ENCODE measurements at regions not wholly inside any gene's neighbourhood (a gene's known extent, or its start where the extent isn't known, plus 50 kb on each side); places are given as distances from the start of the nearest gene placed in this dataset.
A peak's percentile ranks its signal among the peaks of the same experiment; 100 is the strongest.

DNA sequence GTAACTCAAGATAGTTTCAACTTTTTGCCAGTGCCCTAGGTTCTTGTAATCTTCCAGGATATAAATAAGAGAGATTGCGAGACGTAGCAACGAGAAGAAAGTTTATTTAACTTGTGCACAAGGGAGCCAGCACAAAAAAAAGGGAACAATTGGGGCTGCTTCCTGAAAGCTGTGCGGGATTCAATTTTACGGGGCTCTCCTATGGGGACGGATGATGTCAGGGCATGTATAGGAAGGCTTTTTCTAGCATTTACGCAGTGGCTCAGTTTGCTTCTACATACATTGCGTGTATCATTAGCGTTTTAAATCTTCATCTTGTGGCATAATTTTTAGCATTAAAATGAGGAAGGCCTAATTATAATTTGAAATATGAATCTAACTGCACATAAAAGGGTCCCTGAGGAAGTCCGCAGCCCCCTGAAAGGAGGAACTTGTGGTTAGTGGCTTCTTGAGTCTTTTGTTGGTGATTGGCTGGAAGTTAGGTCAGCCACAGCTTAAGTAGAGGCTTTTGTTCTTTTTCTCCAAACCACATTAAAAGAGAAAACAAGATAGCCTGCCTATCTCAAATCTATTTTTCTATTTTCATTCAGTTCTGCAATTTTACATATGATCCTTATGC lies 668.2 kb upstream of the NDST4 start:
- Histone ChIP-seq H3K18ac (ENCODE audit: low read length) (no peak overlapping the region), H2BK15ac (ENCODE audit: low read length) (no peak overlapping the region), H3K9me3 (replicated peaks in 1 of 2; ENCODE audit: control insufficient read depth in 2 of 2, insufficient read depth in 1 of 2, low read depth in 1 of 2, low read length in 2 of 2) (no peaks in the 10 kb centered on the region), H3K4me3 (ENCODE audit: low read length in 2 of 2) (no peak overlapping the region), H2AK5ac (ENCODE audit: low read depth, low read length) (no peak overlapping the region), H2AFZ (ENCODE audit: low read length) (peak overlapping the region; percentile 55), H3K27me3 (ENCODE audit: control insufficient read depth in 3 of 3, insufficient read depth in 3 of 3, low read depth in 1 of 3, low read length in 3 of 3) (no peaks in the 10 kb centered on the region), H3K4ac (ENCODE audit: low read length) (no peak overlapping the region), H3K14ac (ENCODE audit: low read length) (no peak overlapping the region), H3K4me1 (ENCODE audit: control insufficient read depth in 2 of 2, insufficient read depth in 1 of 2, low read depth in 1 of 2, low read length in 2 of 2) (no peaks in the 10 kb centered on the region), H3K79me1 (ENCODE audit: low read depth, low read length) (no peaks in the 10 kb centered on the region), H2BK5ac (ENCODE audit: low read length) (no peak overlapping the region), H2BK120ac (ENCODE audit: low read depth, low read length) (no peak overlapping the region), H2BK12ac (ENCODE audit: low read length) (no peak overlapping the region), H3K27ac (replicated peaks; ENCODE audit: low read length) (no peak overlapping the region), H3K23ac (ENCODE audit: low read depth, low read length, poor library complexity) (no peak overlapping the region), H3K9ac (ENCODE audit: low read depth, low read length, poor library complexity) (no peak overlapping the region), H3K36me3 (replicated peaks in 1 of 2; ENCODE audit: control insufficient read depth in 2 of 2, insufficient read depth in 2 of 2, low read length in 2 of 2) (no peaks in the 10 kb centered on the region), H3K4me2 (ENCODE audit: insufficient read depth, low read length, poor library complexity, severe bottlenecking) (no peak overlapping the region), H4K8ac (ENCODE audit: low read depth, low read length) (no peak overlapping the region), H4K91ac (ENCODE audit: low read depth, low read length, poor library complexity) (no peak overlapping the region)
- WGBS, 2 donors (ENCODE audit: extremely low coverage in 2 of 2, insufficient read length in 2 of 2, insufficient replicate concordance in 1 of 2), result no CpG with 5 or more reads among the region's 10 CpGs
- DNase-seq (ENCODE audit: low spot score), result no peak

DNA sequence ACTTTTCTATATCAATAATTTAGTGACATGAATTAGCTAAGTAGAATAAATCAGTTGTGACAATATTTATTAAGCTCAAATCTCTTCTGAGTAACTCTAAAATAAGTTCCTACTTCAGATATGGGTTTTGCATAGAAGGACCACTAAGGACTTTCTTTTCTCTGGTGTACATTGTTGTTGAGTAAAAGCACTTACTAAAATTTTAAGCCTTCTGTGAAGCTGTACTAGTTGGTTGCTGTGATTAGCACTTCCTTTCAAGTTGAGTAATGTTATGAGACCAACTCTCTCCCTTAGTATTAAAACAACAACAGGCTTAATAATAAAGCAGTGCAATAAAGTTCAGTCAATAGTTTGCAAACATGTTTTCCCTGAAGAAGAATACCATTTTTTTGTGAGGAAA lies 667.4 kb upstream of the NDST4 start:
- no peaks in the 10 kb centered on the region for H3K79me1 ChIP-seq (ENCODE audit: low read depth, low read length)
- no peak overlapping the region for H2BK120ac ChIP-seq (ENCODE audit: low read depth, low read length)
- H3K36me3 ChIP-seq (replicated peaks in 1 of 2; ENCODE audit: control insufficient read depth in 2 of 2, insufficient read depth in 2 of 2, low read length in 2 of 2), result no peaks in the 10 kb centered on the region
- no peak overlapping the region for H3K27ac ChIP-seq (replicated peaks; ENCODE audit: low read length)
- no peak overlapping the region for H3K4me3 ChIP-seq (ENCODE audit: low read length in 2 of 2)
- no peak overlapping the region for H2BK5ac ChIP-seq (ENCODE audit: low read length)
- no peak overlapping the region for H2BK12ac ChIP-seq (ENCODE audit: low read length)
- no peak overlapping the region for H3K14ac ChIP-seq (ENCODE audit: low read length)
- H3K27me3 ChIP-seq (ENCODE audit: control insufficient read depth in 3 of 3, insufficient read depth in 3 of 3, low read depth in 1 of 3, low read length in 3 of 3), result no peaks in the 10 kb centered on the region
- H2AFZ ChIP-seq (ENCODE audit: low read length), result peak overlapping the region; percentile 55
- H2AK5ac ChIP-seq (ENCODE audit: low read depth, low read length), result no peak overlapping the region
- no peaks in the 10 kb centered on the region for H3K4me1 ChIP-seq (ENCODE audit: control insufficient read depth in 2 of 2, insufficient read depth in 1 of 2, low read depth in 1 of 2, low read length in 2 of 2)
- no peak for DNase-seq (ENCODE audit: low spot score)
- no peak overlapping the region for H3K4me2 ChIP-seq (ENCODE audit: insufficient read depth, low read length, poor library complexity, severe bottlenecking)
- H2BK15ac ChIP-seq (ENCODE audit: low read length), result no peak overlapping the region
- no peak overlapping the region for H3K9ac ChIP-seq (ENCODE audit: low read depth, low read length, poor library complexity)
- no peaks in the 10 kb centered on the region for H3K9me3 ChIP-seq (replicated peaks in 1 of 2; ENCODE audit: control insufficient read depth in 2 of 2, insufficient read depth in 1 of 2, low read depth in 1 of 2, low read length in 2 of 2)
- no peak overlapping the region for H4K8ac ChIP-seq (ENCODE audit: low read depth, low read length)
- H4K91ac ChIP-seq (ENCODE audit: low read depth, low read length, poor library complexity), result no peak overlapping the region
- no peak overlapping the region for H3K18ac ChIP-seq (ENCODE audit: low read length)
- no peak overlapping the region for H3K4ac ChIP-seq (ENCODE audit: low read length)
- no peak overlapping the region for H3K23ac ChIP-seq (ENCODE audit: low read depth, low read length, poor library complexity)

DNA sequence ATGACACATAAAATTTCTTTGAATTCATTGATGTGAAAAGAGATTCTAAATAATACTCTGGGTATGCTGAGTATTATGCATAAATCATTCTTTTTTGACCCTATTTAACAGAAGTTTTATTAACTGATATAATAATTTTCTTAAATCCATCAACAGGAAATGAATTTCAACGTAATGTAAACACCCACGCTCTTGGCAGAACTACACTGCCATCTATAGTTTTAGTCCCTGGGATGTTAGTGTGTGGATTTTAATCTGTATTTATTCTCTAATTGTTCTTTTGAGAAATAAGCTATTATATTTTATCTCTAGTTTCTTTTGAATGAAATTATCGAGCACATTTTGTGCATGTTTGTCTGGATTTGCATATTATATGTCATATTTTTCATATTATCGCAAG lies 666.8 kb upstream of the NDST4 start:
- no peak overlapping the region for H3K9ac ChIP-seq (ENCODE audit: low read depth, low read length, poor library complexity)
- H4K91ac ChIP-seq (ENCODE audit: low read depth, low read length, poor library complexity), result no peak overlapping the region
- no peak overlapping the region for H2BK12ac ChIP-seq (ENCODE audit: low read length)
- no peaks in the 10 kb centered on the region for H3K79me1 ChIP-seq (ENCODE audit: low read depth, low read length)
- H3K36me3 ChIP-seq (replicated peaks in 1 of 2; ENCODE audit: control insufficient read depth in 2 of 2, insufficient read depth in 2 of 2, low read length in 2 of 2), result no peaks in the 10 kb centered on the region
- no peaks in the 10 kb centered on the region for H3K9me3 ChIP-seq (replicated peaks in 1 of 2; ENCODE audit: control insufficient read depth in 2 of 2, insufficient read depth in 1 of 2, low read depth in 1 of 2, low read length in 2 of 2)
- H4K8ac ChIP-seq (ENCODE audit: low read depth, low read length), result no peak overlapping the region
- no peak overlapping the region for H3K23ac ChIP-seq (ENCODE audit: low read depth, low read length, poor library complexity)
- no peak overlapping the region for H2AK5ac ChIP-seq (ENCODE audit: low read depth, low read length)
- H3K4me1 ChIP-seq (ENCODE audit: control insufficient read depth in 2 of 2, insufficient read depth in 1 of 2, low read depth in 1 of 2, low read length in 2 of 2), result no peaks in the 10 kb centered on the region
- H2BK120ac ChIP-seq (ENCODE audit: low read depth, low read length), result no peak overlapping the region
- no peaks in the 10 kb centered on the region for H3K27me3 ChIP-seq (ENCODE audit: control insufficient read depth in 3 of 3, insufficient read depth in 3 of 3, low read depth in 1 of 3, low read length in 3 of 3)
- no peak overlapping the region for H3K4ac ChIP-seq (ENCODE audit: low read length)
- no peak overlapping the region for H3K14ac ChIP-seq (ENCODE audit: low read length)
- no CpG with 5 or more reads among the region's 4 CpGs for WGBS, 2 donors (ENCODE audit: extremely low coverage in 2 of 2, insufficient read length in 2 of 2, insufficient replicate concordance in 1 of 2)
- H3K4me3 ChIP-seq (ENCODE audit: low read length in 2 of 2), result no peak overlapping the region
- no peak for DNase-seq (ENCODE audit: low spot score)
- no peak overlapping the region for H3K4me2 ChIP-seq (ENCODE audit: insufficient read depth, low read length, poor library complexity, severe bottlenecking)
- H2AFZ ChIP-seq (ENCODE audit: low read length), result no peak overlapping the region
- H3K18ac ChIP-seq (ENCODE audit: low read length), result no peak overlapping the region
- H2BK15ac ChIP-seq (ENCODE audit: low read length), result no peak overlapping the region
- no peak overlapping the region for H2BK5ac ChIP-seq (ENCODE audit: low read length)
- no peak overlapping the region for H3K27ac ChIP-seq (replicated peaks; ENCODE audit: low read length)

DNA sequence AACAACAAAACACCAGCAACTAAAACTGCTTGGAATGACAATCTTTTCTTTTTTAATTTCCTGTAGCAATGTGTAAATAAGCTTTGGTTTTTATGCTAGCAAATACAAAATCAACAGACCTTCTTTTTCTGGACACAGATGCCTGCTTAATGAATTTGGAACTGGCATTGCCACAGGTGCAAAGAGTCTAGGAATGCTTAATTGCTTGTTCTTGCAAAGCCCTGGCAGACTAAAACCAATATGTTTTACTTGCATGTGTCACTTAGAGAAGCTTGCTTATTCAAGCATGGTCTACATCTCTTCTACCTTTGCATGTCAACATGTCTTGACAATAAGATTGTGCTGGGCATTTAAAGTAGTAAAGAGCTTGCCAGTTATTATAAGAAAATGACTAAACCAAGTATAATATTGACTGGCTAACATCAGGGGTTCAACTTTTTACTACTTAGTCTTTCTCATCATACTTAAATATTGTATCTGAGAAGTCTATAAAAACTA lies 656.7 kb upstream of the NDST4 start:
- H3K27ac ChIP-seq (replicated peaks; ENCODE audit: low read length), result no peak overlapping the region
- H4K91ac ChIP-seq (ENCODE audit: low read depth, low read length, poor library complexity), result no peak overlapping the region
- H3K27me3 ChIP-seq (ENCODE audit: control insufficient read depth in 3 of 3, insufficient read depth in 3 of 3, low read depth in 1 of 3, low read length in 3 of 3), result no peaks in the 10 kb centered on the region
- no peak for DNase-seq (ENCODE audit: low spot score)
- no peak overlapping the region for H2AK5ac ChIP-seq (ENCODE audit: low read depth, low read length)
- H2AFZ ChIP-seq (ENCODE audit: low read length), result no peak overlapping the region
- H3K4me2 ChIP-seq (ENCODE audit: insufficient read depth, low read length, poor library complexity, severe bottlenecking), result no peak overlapping the region
- no peak overlapping the region for H2BK12ac ChIP-seq (ENCODE audit: low read length)
- H2BK15ac ChIP-seq (ENCODE audit: low read length), result no peak overlapping the region
- no peak overlapping the region for H3K4me3 ChIP-seq (ENCODE audit: low read length in 2 of 2)
- H2BK120ac ChIP-seq (ENCODE audit: low read depth, low read length), result no peak overlapping the region
- no peaks in the 10 kb centered on the region for H3K79me1 ChIP-seq (ENCODE audit: low read depth, low read length)
- H3K23ac ChIP-seq (ENCODE audit: low read depth, low read length, poor library complexity), result no peak overlapping the region
- H4K8ac ChIP-seq (ENCODE audit: low read depth, low read length), result no peak overlapping the region
- no peak overlapping the region for H3K14ac ChIP-seq (ENCODE audit: low read length)
- no peak overlapping the region for H2BK5ac ChIP-seq (ENCODE audit: low read length)
- no peak overlapping the region for H3K4ac ChIP-seq (ENCODE audit: low read length)
- no peak overlapping the region for H3K18ac ChIP-seq (ENCODE audit: low read length)
- no peaks in the 10 kb centered on the region for H3K4me1 ChIP-seq (ENCODE audit: control insufficient read depth in 2 of 2, insufficient read depth in 1 of 2, low read depth in 1 of 2, low read length in 2 of 2)
- no peak overlapping the region for H3K9ac ChIP-seq (ENCODE audit: low read depth, low read length, poor library complexity)
- no peaks in the 10 kb centered on the region for H3K9me3 ChIP-seq (replicated peaks in 1 of 2; ENCODE audit: control insufficient read depth in 2 of 2, insufficient read depth in 1 of 2, low read depth in 1 of 2, low read length in 2 of 2)
- no peaks in the 10 kb centered on the region for H3K36me3 ChIP-seq (replicated peaks in 1 of 2; ENCODE audit: control insufficient read depth in 2 of 2, insufficient read depth in 2 of 2, low read length in 2 of 2)

All from neuronal stem cell (in vitro differentiated cells).